ENCODE measurements at regions not wholly inside any gene's neighbourhood (a gene's known extent, or its start where the extent isn't known, plus 50 kb on each side); places are given as distances from the start of the nearest gene placed in this dataset.

- TF ChIP-seq SIN3A (IDR thresholded peaks at IDR 0.05; ENCODE audit: borderline replicate concordance, insufficient read depth, low read length), result no peak
- TF ChIP-seq POLR2AphosphoS5 (IDR thresholded peaks at IDR 0.05; ENCODE audit: low read depth, low read length), result no peak
- no peak for TF ChIP-seq REST (IDR thresholded peaks at IDR 0.05; ENCODE audit: insufficient read depth in 1 of 2, low read depth in 2 of 2, low read length in 2 of 2)
Measured at GRCh38 chrX:121836000-121836399, 788.6 kb downstream of the GLUD2 start.

GRCh38 chrX:121851033-121851432 is 803.6 kb downstream of the GLUD2 start:
- TF ChIP-seq TAF1 (IDR thresholded peaks at IDR 0.05; ENCODE audit: borderline replicate concordance, insufficient read depth, low read length), result no peak
- TF ChIP-seq REST (IDR thresholded peaks at IDR 0.05; ENCODE audit: insufficient read depth in 1 of 2, low read depth in 2 of 2, low read length in 2 of 2), result no peak
- TF ChIP-seq SIN3A (IDR thresholded peaks at IDR 0.05; ENCODE audit: borderline replicate concordance, insufficient read depth, low read length), result no peak
- no peak for TF ChIP-seq POLR2AphosphoS5 (IDR thresholded peaks at IDR 0.05; ENCODE audit: low read depth, low read length)

GRCh38 chrX:121853762-121854613 is 806.6 kb downstream of the GLUD2 start:
- TF ChIP-seq SIN3A (IDR thresholded peaks at IDR 0.05; ENCODE audit: borderline replicate concordance, insufficient read depth, low read length), result no peak
- TF ChIP-seq POLR2AphosphoS5 (IDR thresholded peaks at IDR 0.05; ENCODE audit: low read depth, low read length), result no peak
- no peak for TF ChIP-seq REST (IDR thresholded peaks at IDR 0.05; ENCODE audit: insufficient read depth in 1 of 2, low read depth in 2 of 2, low read length in 2 of 2)
- TF ChIP-seq TAF1 (IDR thresholded peaks at IDR 0.05; ENCODE audit: borderline replicate concordance, insufficient read depth, low read length), result no peak
- TF ChIP-seq FOXP2 (optimal IDR thresholded peaks at IDR 0.05; ENCODE audit: borderline replicate concordance, extremely low read depth, extremely low read length, insufficient read depth), result no peak

- TF ChIP-seq REST (IDR thresholded peaks at IDR 0.05; ENCODE audit: insufficient read depth in 1 of 2, low read depth in 2 of 2, low read length in 2 of 2) (no peak), FOXP2 (optimal IDR thresholded peaks at IDR 0.05; ENCODE audit: borderline replicate concordance, extremely low read depth, extremely low read length, insufficient read depth) (no peak), POLR2AphosphoS5 (IDR thresholded peaks at IDR 0.05; ENCODE audit: low read depth, low read length) (no peak), SIN3A (IDR thresholded peaks at IDR 0.05; ENCODE audit: borderline replicate concordance, insufficient read depth, low read length) (no peak), TAF1 (IDR thresholded peaks at IDR 0.05; ENCODE audit: borderline replicate concordance, insufficient read depth, low read length) (no peak)
Measured at GRCh38 chrX:121854614-121854911, 807.2 kb downstream of the GLUD2 start.

Measured in PFSK-1 (cell line).